Lung (tissue), 11 donors: ENCODE measurements at regions not wholly inside any gene's neighbourhood (a gene's known extent, or its start where the extent isn't known, plus 50 kb on each side); places are given as distances from the start of the nearest gene placed in this dataset.

ENCODE experiments used
- ATAC-seq: fragments of 200-7000 bp; cut with Tn5 transposase; one replicate; pipeline ENCODE4 v1.9.1; 2020; ENCODE audit warnings: moderate number of reproducible peaks; ENCODE audit not compliant: insufficient read depth, low FRiP score
- DNase-seq, 3 donors: peaks; one replicate each; pipeline ENCODE4 v3.0.0-alpha.2; 2013 to 2017
- H3K27ac ChIP-seq, 2 donors: one replicate each; pipeline ENCODE4 v1.5.1; 2013; ENCODE audit warnings: mild to moderate bottlenecking in 2 of 2, moderate library complexity in 2 of 2, control low read depth in 1 of 2, inconsistent platforms in 1 of 2, low read depth in 1 of 2, low read length in 1 of 2
- H3K27me3 ChIP-seq, 3 donors: one replicate each; pipeline ENCODE4 v1.5.1; 2013; ENCODE audit warnings: low read length in 2 of 3; ENCODE audit not compliant: control insufficient read depth in 3 of 3, insufficient read depth in 3 of 3
- H3K36me3 ChIP-seq, 4 donors: one replicate each; pipeline ENCODE4 v1.5.1; 2013; ENCODE audit warnings: low read length in 4 of 4, mild to moderate bottlenecking in 1 of 4, moderate library complexity in 1 of 4; ENCODE audit not compliant: control insufficient read depth in 4 of 4, insufficient read depth in 4 of 4
- H3K4me1 ChIP-seq, 5 donors: one replicate each; pipeline ENCODE4 v1.5.1; 2013; ENCODE audit warnings: low read length in 5 of 5, mild to moderate bottlenecking in 2 of 5, moderate library complexity in 1 of 5; ENCODE audit not compliant: control insufficient read depth in 5 of 5, insufficient read depth in 5 of 5
- H3K4me3 ChIP-seq: one replicate; pipeline ENCODE4 v1.5.1; 2013; ENCODE audit warnings: mild to moderate bottlenecking, control low read depth, moderate library complexity
- H3K9ac ChIP-seq, 2 donors: one replicate each; pipeline ENCODE4 v1.5.1; 2013; ENCODE audit warnings: low read length in 2 of 2, control low read depth in 1 of 2; ENCODE audit not compliant: insufficient read depth in 1 of 2
- H3K9me3 ChIP-seq, 4 donors: one replicate each; pipeline ENCODE4 v1.5.1; 2013; ENCODE audit warnings: low read length in 3 of 4, mild to moderate bottlenecking in 1 of 4, moderate library complexity in 1 of 4; ENCODE audit not compliant: control insufficient read depth in 4 of 4, insufficient read depth in 3 of 4
- WGBS, 2 donors: extraction: QIAGEN DNeasy Blood & Tissue Kit; methylation state at CpG; one replicate each; pipeline ENCODE4 v1.1.7; 2013; 5-methylcytosine and 5-hydroxymethylcytosine counted together
- TF ChIP-seq, protein P1 (sequence below): IDR thresholded peaks from 2 replicates; pipeline ENCODE4 v1.5.1; 2012; ENCODE audit warnings: mild to moderate bottlenecking; ENCODE audit errors: control extremely low read depth, extremely low read depth
- donor health status: control.
- donor health status: control.
- donor health status: Bipolar disorder and iron deficiency.
- donor health status: healthy.
- donor health status: DM: yes; HTN: yes; CAD: no.

DNA sequence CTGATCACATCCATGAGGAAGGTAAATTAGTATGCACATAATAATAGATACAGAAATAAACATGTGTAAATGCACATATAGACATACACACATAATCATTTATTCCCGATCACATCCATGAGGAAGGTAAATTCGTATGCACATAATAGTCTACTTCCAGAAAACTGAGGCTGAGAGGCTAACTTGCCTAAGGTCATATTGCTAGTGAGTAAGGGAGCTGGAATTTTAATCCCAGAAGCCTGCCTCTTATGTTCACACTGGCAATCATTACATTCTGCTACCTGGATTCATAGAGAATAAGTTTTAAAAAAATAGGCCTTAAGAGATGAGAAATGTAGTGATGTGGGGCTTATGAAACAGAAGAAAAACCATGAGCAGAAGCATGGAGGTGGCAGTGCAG lies 716.3 kb downstream of the BRINP1 start:
- Histone ChIP-seq H3K27me3 (no peaks in the 10 kb centered on the region), H3K9ac (no peak overlapping the region), H3K36me3 (no peaks in the 10 kb centered on the region), H3K27ac (no peak overlapping the region), H3K4me1 (no peaks in the 10 kb centered on the region), H3K9me3 (no peaks in the 10 kb centered on the region), H3K4me3 (no peak overlapping the region)
- TF ChIP-seq, protein P1, sequence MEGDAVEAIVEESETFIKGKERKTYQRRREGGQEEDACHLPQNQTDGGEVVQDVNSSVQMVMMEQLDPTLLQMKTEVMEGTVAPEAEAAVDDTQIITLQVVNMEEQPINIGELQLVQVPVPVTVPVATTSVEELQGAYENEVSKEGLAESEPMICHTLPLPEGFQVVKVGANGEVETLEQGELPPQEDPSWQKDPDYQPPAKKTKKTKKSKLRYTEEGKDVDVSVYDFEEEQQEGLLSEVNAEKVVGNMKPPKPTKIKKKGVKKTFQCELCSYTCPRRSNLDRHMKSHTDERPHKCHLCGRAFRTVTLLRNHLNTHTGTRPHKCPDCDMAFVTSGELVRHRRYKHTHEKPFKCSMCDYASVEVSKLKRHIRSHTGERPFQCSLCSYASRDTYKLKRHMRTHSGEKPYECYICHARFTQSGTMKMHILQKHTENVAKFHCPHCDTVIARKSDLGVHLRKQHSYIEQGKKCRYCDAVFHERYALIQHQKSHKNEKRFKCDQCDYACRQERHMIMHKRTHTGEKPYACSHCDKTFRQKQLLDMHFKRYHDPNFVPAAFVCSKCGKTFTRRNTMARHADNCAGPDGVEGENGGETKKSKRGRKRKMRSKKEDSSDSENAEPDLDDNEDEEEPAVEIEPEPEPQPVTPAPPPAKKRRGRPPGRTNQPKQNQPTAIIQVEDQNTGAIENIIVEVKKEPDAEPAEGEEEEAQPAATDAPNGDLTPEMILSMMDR = no peak
- ATAC-seq (no peak), DNase-seq (no peak)
- WGBS, 2 donors = 85 to 91% methylated on average over 2 of the region's 2 CpGs

DNA sequence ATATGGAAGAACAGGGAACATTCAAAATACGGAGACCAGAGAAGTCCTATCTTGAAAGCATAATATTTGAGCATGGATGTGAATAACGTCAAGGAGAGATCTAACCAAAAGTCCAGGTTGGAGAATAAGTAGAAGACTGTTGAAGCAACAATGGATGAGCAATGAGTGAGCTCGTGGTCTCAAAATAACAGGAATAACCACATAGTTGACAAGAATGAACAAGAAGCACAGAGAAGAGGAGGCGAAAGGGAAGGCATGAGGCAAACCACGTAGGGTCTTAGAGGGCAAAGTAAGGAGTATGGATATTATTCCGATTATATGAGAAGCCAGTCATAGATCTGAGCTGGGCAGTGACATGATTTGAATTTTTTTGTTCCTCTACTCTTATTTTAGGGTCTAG lies 710.2 kb downstream of the BRINP1 start:
- H3K27me3 ChIP-seq = no peaks in the 10 kb centered on the region
- no peak overlapping the region for H3K4me3 ChIP-seq
- no peak for ATAC-seq
- WGBS, 2 donors = 66 to 73% methylated on average over 6 of the region's 6 CpGs
- no peak overlapping the region for H3K27ac ChIP-seq
- DNase-seq = no peak
- no peaks in the 10 kb centered on the region for H3K36me3 ChIP-seq
- no peaks in the 10 kb centered on the region for H3K9me3 ChIP-seq
- no peak overlapping the region for H3K9ac ChIP-seq
- no peaks in the 10 kb centered on the region for H3K4me1 ChIP-seq
- TF ChIP-seq, protein P1 = no peak

DNA sequence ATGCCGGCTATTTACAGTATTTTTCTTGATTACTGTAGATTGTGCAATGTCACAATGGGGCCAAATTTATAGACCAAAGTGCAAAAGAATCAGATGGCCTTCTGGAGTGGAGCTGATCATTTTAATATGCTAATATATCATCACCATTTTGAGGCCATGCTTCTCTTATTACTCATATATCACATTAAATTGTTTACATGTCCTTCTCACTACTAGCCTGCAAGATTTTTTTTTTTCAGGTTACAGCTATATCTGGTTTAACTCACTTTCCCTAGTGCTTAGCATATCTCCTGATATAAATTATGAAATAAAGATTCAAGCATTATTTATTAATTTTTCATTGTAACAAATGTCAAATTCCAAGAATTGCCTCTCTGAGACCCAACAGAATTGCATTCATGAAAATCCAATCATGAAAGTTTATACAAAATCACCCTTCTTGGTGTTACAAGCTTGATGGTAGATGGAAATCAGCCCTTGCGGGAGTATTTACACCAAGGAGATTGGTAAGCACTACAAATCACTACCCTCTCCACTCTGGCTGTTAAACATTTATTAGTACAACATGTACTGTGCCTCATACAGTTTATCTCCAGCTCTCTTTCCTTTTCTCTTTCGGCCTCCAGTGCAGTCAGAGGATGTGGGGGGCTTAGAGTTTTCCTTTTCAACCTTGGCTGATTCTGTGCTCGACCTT lies 703.9 kb downstream of the BRINP1 start:
- Histone ChIP-seq H3K9me3 (no peaks in the 10 kb centered on the region), H3K36me3 (no peaks in the 10 kb centered on the region), H3K4me1 (no peaks in the 10 kb centered on the region), H3K4me3 (no peak overlapping the region), H3K27me3 (no peaks in the 10 kb centered on the region), H3K27ac (no peak overlapping the region), H3K9ac (no peak overlapping the region)
- ATAC-seq (no peak), DNase-seq (no peak)
- TF ChIP-seq, protein P1 = no peak
- WGBS, 2 donors = 77 to 88% methylated on average over 4 of the region's 4 CpGs
